ENCODE measurements at regions not wholly inside any gene's neighbourhood (a gene's known extent, or its start where the extent isn't known, plus 50 kb on each side); places are given as distances from the start of the nearest gene placed in this dataset.

DNA sequence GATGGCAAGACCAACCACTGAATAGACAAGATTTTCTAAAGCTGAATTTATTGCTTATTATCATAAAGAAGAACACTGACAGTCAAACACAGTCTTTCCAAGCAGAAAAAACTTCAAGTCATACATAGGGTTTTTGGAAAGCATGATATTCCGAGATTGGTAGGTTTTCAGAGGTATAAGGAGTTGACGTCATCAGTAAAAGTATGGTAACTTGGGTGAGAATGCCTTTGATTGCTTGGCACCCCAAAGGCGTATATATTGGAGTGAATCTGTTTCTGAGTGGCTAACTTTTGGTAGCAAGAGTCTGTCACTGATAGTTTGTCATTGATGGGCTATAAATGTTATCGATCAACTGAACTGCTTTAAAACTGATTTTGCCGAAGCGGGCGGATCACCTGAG, 227.9 kb upstream of the CNTN4 start:
- intact Hi-C loops (cut with DNase I) = no loop called here
- Histone ChIP-seq H3K36me3 (no peaks in the 10 kb centered on the region), H3K27ac (no peak overlapping the region), H3K4me1 (no peaks in the 10 kb centered on the region), H3K9me3 (no peaks in the 10 kb centered on the region), H3K4me3 (no peak overlapping the region), H3K27me3 (no peaks in the 10 kb centered on the region)
- no peak for DNase-seq
- TF ChIP-seq, protein P1, sequence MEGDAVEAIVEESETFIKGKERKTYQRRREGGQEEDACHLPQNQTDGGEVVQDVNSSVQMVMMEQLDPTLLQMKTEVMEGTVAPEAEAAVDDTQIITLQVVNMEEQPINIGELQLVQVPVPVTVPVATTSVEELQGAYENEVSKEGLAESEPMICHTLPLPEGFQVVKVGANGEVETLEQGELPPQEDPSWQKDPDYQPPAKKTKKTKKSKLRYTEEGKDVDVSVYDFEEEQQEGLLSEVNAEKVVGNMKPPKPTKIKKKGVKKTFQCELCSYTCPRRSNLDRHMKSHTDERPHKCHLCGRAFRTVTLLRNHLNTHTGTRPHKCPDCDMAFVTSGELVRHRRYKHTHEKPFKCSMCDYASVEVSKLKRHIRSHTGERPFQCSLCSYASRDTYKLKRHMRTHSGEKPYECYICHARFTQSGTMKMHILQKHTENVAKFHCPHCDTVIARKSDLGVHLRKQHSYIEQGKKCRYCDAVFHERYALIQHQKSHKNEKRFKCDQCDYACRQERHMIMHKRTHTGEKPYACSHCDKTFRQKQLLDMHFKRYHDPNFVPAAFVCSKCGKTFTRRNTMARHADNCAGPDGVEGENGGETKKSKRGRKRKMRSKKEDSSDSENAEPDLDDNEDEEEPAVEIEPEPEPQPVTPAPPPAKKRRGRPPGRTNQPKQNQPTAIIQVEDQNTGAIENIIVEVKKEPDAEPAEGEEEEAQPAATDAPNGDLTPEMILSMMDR (IDR thresholded peaks at IDR 0.05) = no peak
- TF ChIP-seq POLR2A (IDR thresholded peaks at IDR 0.05) = no peak
- no peak for ATAC-seq
- 81% methylated on average over 7 of the region's 7 CpGs for WGBS (ENCODE audit: insufficient coverage, low coverage, low lambda C conversion rate, missing lambda C conversion rate)

DNA sequence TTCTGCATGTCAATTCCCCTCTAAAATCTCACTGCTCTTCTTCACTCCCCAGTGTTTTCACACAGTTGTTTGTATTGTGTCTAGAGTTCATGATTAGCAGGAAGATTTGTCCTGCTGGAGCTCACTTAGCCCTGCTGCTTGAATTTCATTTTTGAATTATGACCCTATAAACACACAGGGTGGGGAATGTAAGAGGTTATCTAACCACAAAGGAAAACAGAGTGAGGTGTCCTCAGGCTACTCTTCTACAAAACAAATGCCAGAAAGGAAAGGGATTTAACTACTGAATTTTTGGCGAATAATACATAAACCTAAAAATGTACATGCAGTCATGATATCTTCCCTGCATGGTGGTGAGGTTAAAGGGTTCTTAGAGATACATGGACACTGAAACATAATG, 215.1 kb upstream of the CNTN4 start:
- intact Hi-C loops (cut with DNase I) = no loop called here
- Histone ChIP-seq H3K4me1 (no peaks in the 10 kb centered on the region), H3K9me3 (no peaks in the 10 kb centered on the region), H3K27me3 (no peaks in the 10 kb centered on the region), H3K36me3 (no peaks in the 10 kb centered on the region), H3K4me3 (no peak overlapping the region), H3K27ac (no peak overlapping the region)
- TF ChIP-seq, protein P1 (IDR thresholded peaks at IDR 0.05) = no peak
- TF ChIP-seq POLR2A (IDR thresholded peaks at IDR 0.05) = no peak
- DNase-seq (no peak), ATAC-seq (no peak)
- 53% methylated on average over 1 of the region's 1 CpG for WGBS (ENCODE audit: insufficient coverage, low coverage, low lambda C conversion rate, missing lambda C conversion rate)

DNA sequence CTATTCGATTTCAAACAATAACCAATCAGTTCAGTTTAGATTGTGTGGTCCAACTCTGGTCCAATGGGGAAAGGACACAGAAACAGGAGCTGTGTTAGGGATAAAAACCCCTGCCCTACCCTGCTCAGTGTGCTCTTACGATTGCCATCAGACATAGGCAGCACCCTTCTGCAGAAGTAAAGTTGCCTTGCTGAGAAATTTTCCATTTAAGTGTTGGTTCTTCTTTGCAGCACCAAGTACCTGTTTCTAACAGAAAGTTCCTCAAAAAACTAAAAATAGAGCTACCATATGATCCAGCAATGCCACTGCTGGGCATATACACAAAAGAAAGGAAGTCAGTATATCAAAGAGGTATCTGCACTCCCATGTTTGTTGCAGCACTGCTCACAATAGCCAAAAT, 206.2 kb upstream of the CNTN4 start:
- H3K4me1 ChIP-seq = no peaks in the 10 kb centered on the region
- H3K27ac ChIP-seq = no peak overlapping the region
- ATAC-seq = no peak
- H3K27me3 ChIP-seq = no peaks in the 10 kb centered on the region
- H3K4me3 ChIP-seq = no peak overlapping the region
- H3K36me3 ChIP-seq = no peaks in the 10 kb centered on the region
- 14% methylated on average over 2 of the region's 2 CpGs for WGBS (ENCODE audit: insufficient coverage, low coverage, low lambda C conversion rate, missing lambda C conversion rate)
- peaks cover 0 to 3% (median 0%) of the 10 kb centered on the region in 4 donors for H3K9me3 ChIP-seq
- TF ChIP-seq, protein P1 (IDR thresholded peaks at IDR 0.05) = no peak
- no peak for TF ChIP-seq POLR2A (IDR thresholded peaks at IDR 0.05)
- no peak for DNase-seq
- intact Hi-C loops (cut with DNase I) = no loop called here

DNA sequence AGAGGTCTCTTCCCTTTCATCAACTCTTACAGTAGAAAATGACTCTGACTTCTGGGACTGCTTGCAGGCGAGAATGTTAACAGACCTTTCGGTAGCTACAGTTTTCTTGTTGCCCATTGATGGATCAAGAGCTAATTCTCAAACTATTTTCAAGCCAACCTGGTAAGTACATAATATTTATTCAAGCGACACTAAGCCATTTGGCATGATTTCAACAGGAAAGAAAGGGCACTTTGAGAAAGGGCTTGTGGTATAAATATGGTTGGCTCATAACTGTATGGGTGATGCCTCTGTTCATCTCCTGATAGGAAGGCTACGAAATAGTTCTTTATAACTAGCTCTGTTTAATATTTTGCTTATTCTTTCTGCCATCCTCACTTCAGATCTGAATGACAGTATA, 196.2 kb upstream of the CNTN4 start:
- intact Hi-C loops (cut with DNase I) = no loop called here
- H3K27me3 ChIP-seq = no peaks in the 10 kb centered on the region
- ATAC-seq (no peak), DNase-seq (no peak)
- no peak overlapping the region for H3K4me3 ChIP-seq
- H3K36me3 ChIP-seq = no peaks in the 10 kb centered on the region
- no peak for TF ChIP-seq POLR2A (IDR thresholded peaks at IDR 0.05)
- TF ChIP-seq, protein P1 (IDR thresholded peaks at IDR 0.05) = no peak
- WGBS (ENCODE audit: insufficient coverage, low coverage, low lambda C conversion rate, missing lambda C conversion rate) = 55% methylated on average over 4 of the region's 4 CpGs
- no peaks in the 10 kb centered on the region for H3K9me3 ChIP-seq
- no peak overlapping the region for H3K27ac ChIP-seq
- H3K4me1 ChIP-seq = no peaks in the 10 kb centered on the region

DNA sequence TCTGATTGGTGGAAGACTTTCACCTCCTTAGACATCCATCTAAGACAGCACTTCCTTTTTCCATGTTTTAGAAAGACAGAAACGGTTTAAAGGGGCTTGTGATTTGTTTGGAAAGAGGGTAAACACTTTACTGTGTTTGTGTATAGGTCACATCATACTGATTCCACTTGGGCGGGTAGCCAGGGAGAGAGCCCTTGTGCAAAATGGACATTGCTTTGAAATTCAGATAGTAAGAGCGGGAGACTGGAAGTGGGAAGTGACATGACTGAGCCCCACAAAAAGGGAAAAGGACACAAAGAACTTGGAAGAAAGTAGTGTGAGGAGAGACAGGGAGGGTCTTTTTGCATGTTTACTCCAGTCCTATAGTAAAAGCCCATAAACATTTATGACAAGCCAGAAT, 195.6 kb upstream of the CNTN4 start:
- DNase-seq (no peak), ATAC-seq (no peak)
- H3K9me3 ChIP-seq = no peaks in the 10 kb centered on the region
- TF ChIP-seq, protein P1 (IDR thresholded peaks at IDR 0.05) = no peak
- no peak for TF ChIP-seq POLR2A (IDR thresholded peaks at IDR 0.05)
- H3K27ac ChIP-seq = no peak overlapping the region
- H3K4me1 ChIP-seq = no peaks in the 10 kb centered on the region
- intact Hi-C loops (cut with DNase I) = no loop called here
- no peaks in the 10 kb centered on the region for H3K27me3 ChIP-seq
- 53% methylated on average over 3 of the region's 3 CpGs for WGBS (ENCODE audit: insufficient coverage, low coverage, low lambda C conversion rate, missing lambda C conversion rate)
- no peak overlapping the region for H3K4me3 ChIP-seq
- H3K36me3 ChIP-seq = no peaks in the 10 kb centered on the region

Measured in right lobe of liver (tissue), 6 donors.